Adrenal gland (tissue), 9 donors: ENCODE measurements at regions not wholly inside any gene's neighbourhood (a gene's known extent, or its start where the extent isn't known, plus 50 kb on each side); places are given as distances from the start of the nearest gene placed in this dataset.

Experiments used
- DNase-seq, 7 donors: peaks; one replicate each; pipeline ENCODE4 v3.0.0-alpha.2; 2019 to 2020
- H3K27ac ChIP-seq, 5 donors: fragments of 200-600 bp; sonication (generic) in 4 of 5; 1 replicate in 3 of 5; 2 replicates in 2 of 5; pipeline versions ENCODE4 v1.5.1 to v1.8.0; 2016 to 2020; ENCODE audit warnings: mild to moderate bottlenecking in 1 of 5
- H3K27me3 ChIP-seq: fragments of 200-600 bp; 2 replicates; pipeline ENCODE4 v1.8.0; 2021
- H3K36me3 ChIP-seq, 2 donors: fragments of 200-600 bp; replicated peaks in 1 of 2; 1 replicate in 1 of 2; 2 replicates in 1 of 2; pipeline versions ENCODE4 v1.5.1 to v1.8.0; 2018 to 2022
- H3K4me1 ChIP-seq, 2 donors: fragments of 200-600 bp; replicated peaks in 1 of 2; 1 replicate in 1 of 2; 2 replicates in 1 of 2; pipeline versions ENCODE4 v1.5.1 to v1.8.0; 2018 to 2021
- H3K4me3 ChIP-seq, 4 donors: fragments of 200-600 bp; sonication (generic) in 3 of 4; one replicate each; pipeline ENCODE4 v1.5.1; 2016 to 2018
- H3K9me3 ChIP-seq, 3 donors: fragments of 200-600 bp; sonication (generic) in 1 of 3; replicated peaks in 1 of 3; 1 replicate in 2 of 3; 2 replicates in 1 of 3; pipeline versions ENCODE4 v1.5.1 to v1.8.0; 2016 to 2021
- POLR2A ChIP-seq, 2 donors: fragments of 450-650 bp; IDR thresholded peaks; one replicate each; pipeline ENCODE4 v1.6.1; 2017; ENCODE audit warnings: antibody characterized with exemption in 2 of 2, mild to moderate bottlenecking in 2 of 2, moderate library complexity in 1 of 2
- WGBS, 4 donors: extraction: QIAGEN DNeasy Blood & Tissue Kit in 2 of 4; methylation state at CpG; one replicate each; pipeline versions ENCODE4 v1.1.5 to v1.1.7; 2013 to 2017; 5-methylcytosine and 5-hydroxymethylcytosine counted together
- intact Hi-C, 2 donors: fragments of 100-400 bp; cut with DNase I; formaldehyde crosslinking; loops; one replicate each; pipeline versions ENCODE4 v1.14.1 to v1.15.0; 2022 to 2023
- TF ChIP-seq, protein P1 (sequence below), 6 experiments: fragments of 450-650 bp in 4 of 6; fragments of 200-600 bp in 2 of 6; sonication (generic) in 1 of 6; IDR thresholded peaks; 1 replicate in 5 of 6; 2 replicates in 1 of 6; pipeline versions ENCODE4 v1.5.1 to v1.8.0; 2016 to 2021; ENCODE audit warnings: antibody characterized with exemption in 6 of 6, mild to moderate bottlenecking in 2 of 6, moderate library complexity in 1 of 6
- donor health status: healthy with polysubstance abuse.
- donor health status: Bipolar disorder and iron deficiency.
- donor health status: DM: yes; HTN: yes; CAD: no.
- donor health status: DM: no; HTN: no; CAD: no.
- donor health status: DM: no; HTN: no; CAD: no.

DNA sequence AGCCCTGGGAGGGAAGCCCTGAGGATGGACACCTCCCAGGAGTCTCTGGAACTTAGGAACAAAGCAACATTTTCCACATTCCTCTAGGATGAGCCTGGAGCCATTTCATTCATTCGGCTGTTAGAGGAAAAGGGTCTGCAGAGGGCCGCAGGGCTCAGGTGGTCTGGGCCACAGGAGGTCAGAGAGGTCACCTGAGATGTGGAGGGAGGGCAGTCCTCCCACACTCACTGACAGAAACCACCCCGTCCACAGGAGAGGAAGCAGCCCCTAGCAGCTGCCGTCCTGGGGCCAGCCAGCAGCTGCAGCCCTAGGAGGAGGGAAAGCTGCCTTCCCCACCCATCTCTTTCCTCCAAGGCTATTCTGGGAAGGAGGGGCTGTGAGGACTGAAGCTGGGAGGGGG is 207.0 kb downstream of the CDC5L start:
- H3K36me3 ChIP-seq, result no peaks in the 10 kb centered on the region
- H3K27ac ChIP-seq, result no peak overlapping the region
- no peaks in the 10 kb centered on the region for H3K4me1 ChIP-seq
- no peaks in the 10 kb centered on the region for H3K27me3 ChIP-seq
- WGBS, 4 donors, result 49 to 62% (median 54%) methylated on average over 3 to 4 of the region's 4 CpGs
- TF ChIP-seq POLR2A (IDR thresholded peaks at IDR 0.05), result no peak
- TF ChIP-seq, protein P1, sequence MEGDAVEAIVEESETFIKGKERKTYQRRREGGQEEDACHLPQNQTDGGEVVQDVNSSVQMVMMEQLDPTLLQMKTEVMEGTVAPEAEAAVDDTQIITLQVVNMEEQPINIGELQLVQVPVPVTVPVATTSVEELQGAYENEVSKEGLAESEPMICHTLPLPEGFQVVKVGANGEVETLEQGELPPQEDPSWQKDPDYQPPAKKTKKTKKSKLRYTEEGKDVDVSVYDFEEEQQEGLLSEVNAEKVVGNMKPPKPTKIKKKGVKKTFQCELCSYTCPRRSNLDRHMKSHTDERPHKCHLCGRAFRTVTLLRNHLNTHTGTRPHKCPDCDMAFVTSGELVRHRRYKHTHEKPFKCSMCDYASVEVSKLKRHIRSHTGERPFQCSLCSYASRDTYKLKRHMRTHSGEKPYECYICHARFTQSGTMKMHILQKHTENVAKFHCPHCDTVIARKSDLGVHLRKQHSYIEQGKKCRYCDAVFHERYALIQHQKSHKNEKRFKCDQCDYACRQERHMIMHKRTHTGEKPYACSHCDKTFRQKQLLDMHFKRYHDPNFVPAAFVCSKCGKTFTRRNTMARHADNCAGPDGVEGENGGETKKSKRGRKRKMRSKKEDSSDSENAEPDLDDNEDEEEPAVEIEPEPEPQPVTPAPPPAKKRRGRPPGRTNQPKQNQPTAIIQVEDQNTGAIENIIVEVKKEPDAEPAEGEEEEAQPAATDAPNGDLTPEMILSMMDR (IDR thresholded peaks at IDR 0.05), result no peak
- H3K4me3 ChIP-seq, result no peak overlapping the region
- no peak for DNase-seq
- intact Hi-C loops, result no loop called here
- H3K9me3 ChIP-seq, result no peaks in the 10 kb centered on the region

DNA sequence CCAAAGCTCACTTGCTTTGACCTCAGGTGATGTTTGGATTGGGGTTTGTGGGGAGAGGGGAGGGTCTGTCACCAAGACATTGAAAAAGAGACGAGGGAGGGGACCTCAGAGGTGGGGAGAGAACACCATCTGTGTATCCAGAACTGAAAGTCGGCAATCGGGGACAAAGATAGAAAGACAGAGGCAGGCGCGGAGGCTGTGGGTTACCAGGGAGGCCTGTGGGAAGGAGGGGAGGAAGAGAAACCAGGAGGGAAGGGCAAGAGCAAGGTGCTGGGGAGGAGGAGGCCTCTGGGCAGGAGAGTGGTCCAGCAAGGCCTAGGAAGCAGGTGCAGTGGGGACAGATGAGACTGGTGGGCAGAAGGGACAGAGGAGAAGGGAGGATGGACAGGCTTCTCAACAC is 211.2 kb downstream of the CDC5L start:
- Histone ChIP-seq H3K9me3 (no peaks in the 10 kb centered on the region), H3K36me3 (no peaks in the 10 kb centered on the region), H3K27me3 (no peaks in the 10 kb centered on the region), H3K27ac (no peak overlapping the region), H3K4me3 (no peak overlapping the region), H3K4me1 (no peaks in the 10 kb centered on the region)
- intact Hi-C loops, result no loop called here
- no peak for DNase-seq
- no peak for TF ChIP-seq POLR2A (IDR thresholded peaks at IDR 0.05)
- TF ChIP-seq, protein P1 (IDR thresholded peaks at IDR 0.05), result no peak
- 72 to 76% (median 74%) methylated on average over 5 of the region's 5 CpGs for WGBS, 4 donors

DNA sequence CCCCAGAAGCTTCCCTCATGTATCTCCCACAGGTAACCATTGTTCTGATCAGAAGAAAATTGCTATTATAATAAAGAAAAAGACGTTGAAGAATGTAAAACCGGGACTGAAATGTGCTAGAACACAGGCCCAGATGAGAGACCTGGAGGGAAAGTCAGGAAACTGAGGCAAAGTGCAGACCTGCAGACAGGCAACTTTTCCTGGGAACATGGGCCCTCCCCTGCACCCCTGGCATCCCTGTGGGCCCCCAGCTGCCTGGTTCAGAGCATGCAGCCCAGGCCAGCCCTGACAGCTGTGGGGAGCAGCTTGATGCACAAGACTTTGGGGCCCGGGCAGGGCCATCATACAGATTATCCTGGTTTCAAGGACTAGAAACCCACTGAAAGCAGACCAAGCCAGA is 212.2 kb downstream of the CDC5L start:
- Histone ChIP-seq H3K27ac (no peak overlapping the region), H3K36me3 (no peaks in the 10 kb centered on the region), H3K9me3 (no peaks in the 10 kb centered on the region), H3K4me3 (no peak overlapping the region), H3K27me3 (no peaks in the 10 kb centered on the region), H3K4me1 (no peaks in the 10 kb centered on the region)
- DNase-seq, result no peak
- 58 to 85% (median 80%) methylated on average over 3 of the region's 3 CpGs for WGBS, 4 donors
- intact Hi-C loops, result no loop called here
- no peak for TF ChIP-seq POLR2A (IDR thresholded peaks at IDR 0.05)
- TF ChIP-seq, protein P1 (IDR thresholded peaks at IDR 0.05), result no peak

DNA sequence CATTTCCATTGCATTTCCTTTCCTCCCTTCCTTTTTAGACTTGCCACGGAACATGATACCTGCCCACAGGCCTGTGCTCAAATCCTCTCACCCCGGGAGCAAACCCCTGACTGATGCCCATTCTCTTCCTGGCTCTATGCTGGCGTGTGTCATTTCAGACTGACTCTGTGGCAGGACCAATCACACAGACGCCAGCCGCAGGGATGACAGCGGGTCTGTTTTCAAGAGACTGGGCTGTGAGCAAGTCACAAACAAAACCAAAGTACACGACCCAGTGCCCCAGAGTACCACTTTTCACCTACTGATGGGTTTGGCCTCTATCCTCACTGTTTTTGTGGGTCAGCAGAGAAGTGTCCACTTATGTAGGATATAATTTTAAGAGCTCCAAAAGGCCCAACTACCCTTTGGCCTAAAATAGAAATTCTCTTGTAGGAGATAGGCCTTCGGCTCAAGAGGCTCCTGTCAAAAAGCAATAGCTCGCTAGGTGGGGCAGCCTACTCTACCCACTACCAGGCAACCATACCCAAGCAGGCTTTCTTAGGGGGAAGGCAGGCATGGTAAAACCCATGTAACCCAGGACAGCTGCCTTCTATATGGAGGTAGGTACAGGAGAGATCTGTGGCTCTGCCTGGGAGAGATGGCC is 215.7 kb downstream of the CDC5L start:
- TF ChIP-seq, protein P1 (IDR thresholded peaks at IDR 0.05), result no peak
- TF ChIP-seq POLR2A (IDR thresholded peaks at IDR 0.05), result no peak
- 79 to 89% (median 82%) methylated on average over 8 to 9 of the region's 9 CpGs for WGBS, 4 donors

More for the DNA sequence above, 215.7 kb downstream of the CDC5L start:
- no peaks in the 10 kb centered on the region for H3K4me1 ChIP-seq
- H3K36me3 ChIP-seq, result no peaks in the 10 kb centered on the region
- intact Hi-C loops, result no loop called here
- no peaks in the 10 kb centered on the region for H3K9me3 ChIP-seq
- DNase-seq, result no peak
- no peaks in the 10 kb centered on the region for H3K27me3 ChIP-seq
- H3K27ac ChIP-seq, result no peak overlapping the region
- H3K4me3 ChIP-seq, result no peak overlapping the region
